ENCODE measurements at regions not wholly inside any gene's neighbourhood (a gene's known extent, or its start where the extent isn't known, plus 50 kb on each side); places are given as distances from the start of the nearest gene placed in this dataset.
A peak's percentile ranks its signal among the peaks of the same experiment; 100 is the strongest.

DNA sequence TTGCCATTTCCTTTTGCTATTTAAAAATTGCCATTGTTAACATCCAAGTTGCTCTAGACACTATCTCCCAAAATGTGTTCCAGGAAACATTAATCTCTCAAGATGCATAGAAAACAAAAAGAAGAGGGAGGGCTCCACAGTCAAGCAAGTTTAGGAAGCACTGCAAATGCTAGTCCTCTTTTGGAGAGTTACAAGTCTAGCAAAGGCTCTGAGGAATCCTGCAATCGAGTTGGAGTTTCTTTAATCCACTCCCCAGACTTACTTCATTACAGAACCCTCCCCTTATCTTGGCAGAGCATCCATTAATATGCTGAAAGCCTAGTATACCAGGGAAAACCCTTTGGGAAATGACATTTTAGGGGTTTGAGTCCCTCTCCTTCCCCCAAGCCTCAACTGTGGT is 147.9 kb downstream of the SYF2 start:
- TF ChIP-seq, protein P1, sequence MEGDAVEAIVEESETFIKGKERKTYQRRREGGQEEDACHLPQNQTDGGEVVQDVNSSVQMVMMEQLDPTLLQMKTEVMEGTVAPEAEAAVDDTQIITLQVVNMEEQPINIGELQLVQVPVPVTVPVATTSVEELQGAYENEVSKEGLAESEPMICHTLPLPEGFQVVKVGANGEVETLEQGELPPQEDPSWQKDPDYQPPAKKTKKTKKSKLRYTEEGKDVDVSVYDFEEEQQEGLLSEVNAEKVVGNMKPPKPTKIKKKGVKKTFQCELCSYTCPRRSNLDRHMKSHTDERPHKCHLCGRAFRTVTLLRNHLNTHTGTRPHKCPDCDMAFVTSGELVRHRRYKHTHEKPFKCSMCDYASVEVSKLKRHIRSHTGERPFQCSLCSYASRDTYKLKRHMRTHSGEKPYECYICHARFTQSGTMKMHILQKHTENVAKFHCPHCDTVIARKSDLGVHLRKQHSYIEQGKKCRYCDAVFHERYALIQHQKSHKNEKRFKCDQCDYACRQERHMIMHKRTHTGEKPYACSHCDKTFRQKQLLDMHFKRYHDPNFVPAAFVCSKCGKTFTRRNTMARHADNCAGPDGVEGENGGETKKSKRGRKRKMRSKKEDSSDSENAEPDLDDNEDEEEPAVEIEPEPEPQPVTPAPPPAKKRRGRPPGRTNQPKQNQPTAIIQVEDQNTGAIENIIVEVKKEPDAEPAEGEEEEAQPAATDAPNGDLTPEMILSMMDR (IDR thresholded peaks at IDR 0.05; ENCODE audit: insufficient read depth, low read length): no peak
- H3K4me3 ChIP-seq (ENCODE audit: low read depth, low read length): no peak overlapping the region
- DNase-seq (ENCODE audit: low read depth): no peak

DNA sequence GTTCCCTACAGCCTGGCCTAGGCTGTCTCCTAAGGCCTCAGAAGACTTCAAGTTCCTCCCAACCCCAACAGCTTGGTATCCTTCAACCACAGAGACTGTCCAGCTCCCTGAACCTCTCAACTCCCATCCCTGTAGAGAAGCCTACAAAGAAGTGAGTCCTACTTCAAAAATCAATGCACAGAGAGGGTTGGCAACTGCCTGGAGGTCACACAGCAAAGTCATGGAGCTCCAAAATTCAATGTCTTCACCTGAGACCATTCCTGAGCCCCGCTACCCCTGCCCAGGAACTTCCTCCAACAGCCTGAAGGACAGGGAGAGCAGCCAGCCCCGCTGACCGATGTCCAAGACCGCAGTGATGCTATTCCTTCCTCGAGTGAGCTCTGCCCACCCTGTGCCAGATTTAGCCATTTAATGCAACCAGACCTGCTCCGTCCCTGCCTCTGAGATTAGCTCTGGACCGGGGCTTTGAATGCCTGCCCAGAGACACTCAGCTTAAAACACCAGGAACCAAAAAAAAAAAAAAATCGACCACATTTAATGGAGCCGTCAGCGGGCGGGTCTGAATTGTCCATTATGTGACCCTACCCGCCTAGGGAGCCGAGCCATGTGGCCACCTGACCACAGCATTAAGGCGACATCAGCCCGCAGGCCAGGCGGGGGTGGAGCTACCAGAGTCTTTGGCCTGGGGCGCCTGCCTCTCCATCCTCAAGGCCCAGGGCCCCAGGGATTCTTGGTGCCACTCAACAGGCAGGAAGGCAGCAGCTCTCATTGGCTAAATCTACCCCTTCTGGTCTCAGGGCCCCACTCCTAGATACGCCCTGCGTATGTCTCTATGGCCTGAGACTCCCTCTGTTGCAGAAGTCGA is 148.6 kb downstream of the SYF2 start:
- TF ChIP-seq, protein P1 (IDR thresholded peaks at IDR 0.05; ENCODE audit: insufficient read depth, low read length): no peak
- DNase-seq (ENCODE audit: low read depth): no peak
- no peak overlapping the region for H3K4me3 ChIP-seq (ENCODE audit: low read depth, low read length)

DNA sequence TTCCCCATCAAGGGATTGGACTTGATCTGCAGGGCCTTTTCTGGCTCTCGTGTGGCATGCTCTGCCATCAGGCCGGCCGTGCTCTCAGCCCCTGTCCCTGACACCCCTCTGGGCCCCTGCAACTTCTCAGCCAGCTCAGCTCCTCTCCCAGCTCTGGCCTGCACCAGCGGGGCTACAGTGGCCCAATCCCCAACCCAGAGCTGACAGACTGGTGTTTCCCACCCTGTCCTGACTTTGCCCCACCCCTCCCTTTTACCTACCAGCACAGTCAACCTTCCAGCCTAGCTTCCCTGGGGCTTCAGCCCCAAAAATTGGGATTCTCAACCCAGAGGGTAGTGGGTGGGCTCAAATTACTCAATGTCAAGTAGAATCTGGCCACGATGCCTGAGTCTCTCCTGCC is 149.3 kb downstream of the SYF2 start:
- TF ChIP-seq, protein P1 (IDR thresholded peaks at IDR 0.05; ENCODE audit: insufficient read depth, low read length): no peak

DNA sequence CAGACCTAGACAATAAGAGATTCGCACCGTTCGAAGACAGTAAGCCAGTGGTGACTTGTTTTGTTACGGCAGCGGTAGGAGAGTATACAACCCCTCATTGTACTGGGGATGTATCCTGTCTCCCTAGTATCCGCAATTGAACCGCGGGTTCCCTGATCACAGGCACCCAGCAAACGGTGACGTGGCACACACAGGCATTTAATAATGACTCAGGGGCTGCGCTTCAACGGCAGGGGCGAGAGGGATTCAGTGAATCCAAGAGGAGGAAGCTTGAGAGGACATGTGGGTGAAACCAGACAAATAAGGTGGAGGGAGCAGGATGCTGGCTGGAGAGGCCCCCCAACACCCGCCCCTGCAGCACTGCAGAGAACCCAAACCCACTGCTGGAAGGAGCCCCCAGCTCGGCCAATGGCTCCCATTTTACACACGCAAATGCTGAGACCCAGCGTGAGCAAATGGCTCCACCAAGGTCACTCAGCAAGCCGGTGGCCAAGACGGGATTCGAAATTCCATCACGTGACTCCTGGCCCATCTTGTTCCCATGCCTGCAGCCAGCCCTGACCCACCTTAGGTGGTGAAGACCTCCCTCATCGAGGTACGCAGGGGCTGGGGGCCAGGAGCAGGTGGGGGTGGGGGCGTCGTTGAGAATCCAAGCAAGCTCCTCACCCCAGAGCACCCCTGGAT is 149.9 kb downstream of the SYF2 start:
- no peak overlapping the region for H3K4me3 ChIP-seq (ENCODE audit: low read depth, low read length)
- TF ChIP-seq, protein P1 (IDR thresholded peaks at IDR 0.05; ENCODE audit: insufficient read depth, low read length): no peak
- DNase-seq (ENCODE audit: low read depth): no peak

More for the DNA sequence above, 149.3 kb downstream of the SYF2 start:
- no peak for DNase-seq (ENCODE audit: low read depth)
- no peak overlapping the region for H3K4me3 ChIP-seq (ENCODE audit: low read depth, low read length)

DNA sequence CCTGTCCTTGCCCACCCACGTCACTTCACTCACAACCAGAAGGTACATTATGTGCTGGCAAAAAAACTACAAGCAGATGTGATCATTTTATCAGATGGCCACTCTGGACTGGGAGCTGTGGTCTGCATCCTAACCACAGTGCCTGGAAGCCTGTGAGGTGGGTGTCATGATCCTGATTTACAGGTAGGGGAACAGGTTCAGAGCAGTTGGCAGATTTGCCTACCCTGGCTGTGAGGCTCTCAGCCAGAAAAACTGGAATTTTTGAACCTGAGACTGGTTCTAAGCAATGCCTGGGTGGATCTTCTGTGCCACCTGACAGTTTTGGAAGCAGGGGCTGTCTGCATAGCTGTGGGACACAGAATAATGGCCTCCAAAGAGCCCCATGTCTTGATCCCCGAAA is 150.8 kb downstream of the SYF2 start:
- no peak for DNase-seq (ENCODE audit: low read depth)
- H3K4me3 ChIP-seq (ENCODE audit: low read depth, low read length): no peak overlapping the region
- TF ChIP-seq, protein P1 (IDR thresholded peaks at IDR 0.05; ENCODE audit: insufficient read depth, low read length): no peak

DNA sequence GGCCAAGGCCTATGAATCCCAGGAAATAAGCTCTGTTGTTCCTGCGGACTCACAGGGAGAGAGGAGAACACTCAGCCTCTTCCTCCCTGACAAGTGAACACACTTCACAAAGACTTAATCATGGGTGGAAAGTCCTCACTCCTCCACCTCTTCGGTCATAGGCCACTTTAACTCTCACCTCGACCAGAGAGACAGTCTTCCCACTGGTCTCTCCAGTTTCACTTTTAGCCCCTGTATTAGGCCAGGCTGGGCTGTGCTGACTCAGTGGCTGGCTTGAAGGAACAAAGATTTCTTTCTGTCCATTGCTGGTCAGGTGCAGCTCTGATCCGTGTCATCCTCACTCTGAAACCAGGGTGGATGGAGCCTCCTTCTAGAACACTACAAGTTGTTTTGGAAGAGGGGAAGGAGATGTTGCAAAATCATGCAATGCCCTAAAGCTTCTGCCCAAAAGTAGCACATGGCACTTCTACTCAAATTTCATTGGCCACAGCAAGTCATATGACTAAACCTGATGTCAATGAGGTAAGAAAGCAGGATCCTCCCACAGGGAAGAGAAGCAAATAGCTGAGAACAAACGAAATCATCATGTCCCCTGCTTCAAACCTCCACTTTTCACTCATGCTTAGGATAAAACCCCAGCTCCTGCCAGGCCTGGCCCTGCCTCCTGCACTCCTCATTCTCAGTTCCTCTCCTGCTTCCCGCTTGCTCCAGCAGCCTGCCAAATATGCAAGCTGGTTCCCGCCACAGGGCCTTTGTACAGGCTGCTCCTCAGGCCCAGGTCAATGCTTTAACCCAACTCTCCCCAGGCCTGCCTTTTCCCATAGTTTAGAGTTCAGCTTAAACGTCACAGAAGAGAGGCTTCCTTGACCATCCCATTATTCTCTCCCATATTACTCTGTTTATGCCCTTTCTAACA is 150.5 kb upstream of the RUNX3 start:
- peak; percentile 35 for DNase-seq (ENCODE audit: low read depth)
- H3K4me3 ChIP-seq (ENCODE audit: low read depth, low read length): no peak overlapping the region
- TF ChIP-seq, protein P1 (IDR thresholded peaks at IDR 0.05; ENCODE audit: insufficient read depth, low read length): no peak

All from fibroblast of the aortic adventitia (primary cell).